GM12878 (cell line): ENCODE measurements at regions not wholly inside any gene's neighbourhood (a gene's known extent, or its start where the extent isn't known, plus 50 kb on each side); places are given as distances from the start of the nearest gene placed in this dataset.

Experiments used
- ATAC-seq: fragments of 200-7000 bp; cut with Tn5 transposase; 3 replicates; pipeline ENCODE4 v1.9.1; 2020; ENCODE audit warnings: mild to moderate bottlenecking, moderate library complexity
- BruUV-seq: library from RNA; stranded (reverse); fragments of 400-500 nt; replicated peaks from 2 replicates; lab custom pipeline; 2021; lab: Mats Ljungman, UMichigan
- CTCF ChIA-PET: fragments of 300-600 bp; sonication (Branson Sonifier 250); formaldehyde crosslinking; extraction: SDS; loops from one replicate; lab custom pipeline; 2021; ENCODE audit warnings: inconsistent platforms; lab: Yijun Ruan, JAX
- POLR2A ChIA-PET: fragments of 350-600 bp; formaldehyde crosslinking; extraction: SDS; loops from one replicate; lab custom pipeline; 2021; ENCODE audit warnings: inconsistent platforms; lab: Charles Lee
- RAD21 ChIA-PET: fragments of 300-600 bp; sonication (Branson Sonifier 250); formaldehyde crosslinking; loops from one replicate; lab custom pipeline; 2023; ENCODE audit warnings: antibody characterized with exemption; ENCODE audit not compliant: unreplicated experiment; lab: Charles Lee
- SMC1A ChIA-PET: fragments of 300-600 bp; sonication (Branson Sonifier 250); formaldehyde crosslinking; loops from one replicate; lab custom pipeline; 2023; ENCODE audit not compliant: unreplicated experiment, uncharacterized antibody; lab: Charles Lee
- DNase-seq: peaks from one replicate; pipeline ENCODE4 v3.0.0-alpha.2; 2011; ENCODE audit warnings: low read depth, low spot score
- FAIRE-seq: peaks from 3 replicates; lab custom pipeline; 2011; peaks lifted over from hg19 to GRCh38; lab: Jason Lieb, UNC
- H2AFZ ChIP-seq: 2 replicates; pipeline ENCODE4 v1.6.0; 2011; ENCODE audit warnings: low read depth, low read length, control low read depth; ENCODE audit not compliant: control insufficient read depth
- H3K27ac ChIP-seq: 2 replicates; pipeline ENCODE4 v1.5.1; 2011; ENCODE audit warnings: control low read depth; ENCODE audit not compliant: control insufficient read depth, insufficient read depth
- H3K27me3 ChIP-seq, 2 experiments: replicated peaks in 1 of 2; 2 replicates each; pipeline versions ENCODE4 v1.6.0 to v1.6.1; 2011; ENCODE audit warnings: low read length in 1 of 2; ENCODE audit not compliant: control insufficient read depth in 2 of 2, insufficient read depth in 2 of 2
- H3K36me3 ChIP-seq, 2 experiments: 2 replicates each; pipeline ENCODE4 v1.5.1; 2011; ENCODE audit warnings: low read length in 1 of 2; ENCODE audit not compliant: control insufficient read depth in 2 of 2, insufficient read depth in 2 of 2
- H3K4me1 ChIP-seq: 2 replicates; pipeline ENCODE4 v1.6.1; 2011; ENCODE audit warnings: mild to moderate bottlenecking, low read length, moderate library complexity, mixed read lengths; ENCODE audit not compliant: control insufficient read depth, insufficient read depth
- H3K4me2 ChIP-seq: 2 replicates; pipeline ENCODE4 v1.6.0; 2011; ENCODE audit warnings: control low read depth; ENCODE audit not compliant: control insufficient read depth, insufficient read depth
- H3K4me3 ChIP-seq: fragments of 200-600 bp; sonication (generic); 2 replicates; pipeline ENCODE4 v1.5.1; 2016
- H3K79me2 ChIP-seq: 2 replicates; pipeline ENCODE4 v1.6.0; 2011; ENCODE audit warnings: low read length; ENCODE audit not compliant: control insufficient read depth, insufficient read depth
- H3K9ac ChIP-seq: 2 replicates; pipeline ENCODE4 v1.8.0; 2011; ENCODE audit warnings: low read length, control low read depth, mixed read lengths; ENCODE audit not compliant: control insufficient read depth, insufficient read depth
- H3K9me3 ChIP-seq: replicated peaks from 3 replicates; pipeline ENCODE4 v1.5.1; 2011; ENCODE audit warnings: mild to moderate bottlenecking, low read length; ENCODE audit not compliant: control insufficient read depth, insufficient read depth
- H4K20me1 ChIP-seq: 2 replicates; pipeline ENCODE4 v1.6.0; 2011; ENCODE audit not compliant: control insufficient read depth, insufficient read depth
- CHD1 ChIP-seq: IDR thresholded peaks from 2 replicates; pipeline ENCODE4 v1.6.1; 2012; ENCODE audit warnings: low read depth, low read length, improper control_type of control experiment
- CUX1 ChIP-seq: IDR thresholded peaks from 2 replicates; pipeline ENCODE4 v1.6.1; 2012; ENCODE audit warnings: improper control_type of control experiment, low read depth, low read length; ENCODE audit not compliant: insufficient replicate concordance
- ESRRA ChIP-seq: IDR thresholded peaks from 2 replicates; pipeline ENCODE4 v1.6.1; 2012; ENCODE audit warnings: mild to moderate bottlenecking, low read length, improper control_type of control experiment
- EZH2 ChIP-seq: IDR thresholded peaks from 2 replicates; pipeline ENCODE4 v1.6.1; 2012; ENCODE audit warnings: low read depth, mild to moderate bottlenecking, control low read depth, inconsistent platforms, low read length, borderline replicate concordance; ENCODE audit not compliant: control insufficient read depth
- IKZF2 ChIP-seq, 2 experiments: fragments of 450-650 bp; IDR thresholded peaks; 2 replicates each; pipeline ENCODE4 v1.6.1; 2017; ENCODE audit warnings: mild to moderate bottlenecking in 2 of 2, moderate library complexity in 2 of 2
- MEF2B ChIP-seq: fragments of 450-650 bp; IDR thresholded peaks from 2 replicates; pipeline ENCODE4 v1.6.1; 2018; ENCODE audit warnings: mild to moderate bottlenecking, moderate library complexity; ENCODE audit not compliant: partially characterized antibody, poor library complexity, severe bottlenecking
- NR2C1 ChIP-seq: fragments of 450-650 bp; IDR thresholded peaks from 2 replicates; pipeline ENCODE4 v1.6.1; 2017; ENCODE audit warnings: antibody characterized with exemption, mild to moderate bottlenecking, moderate library complexity
- PBX3 ChIP-seq: IDR thresholded peaks from 2 replicates; pipeline ENCODE4 v1.6.1; 2011; ENCODE audit warnings: mild to moderate bottlenecking, low read depth, low read length, moderate library complexity; ENCODE audit not compliant: insufficient replicate concordance
- POLR2AphosphoS2 ChIP-seq: IDR thresholded peaks from 2 replicates; pipeline ENCODE4 v1.6.1; 2011; ENCODE audit warnings: low read depth, mild to moderate bottlenecking, low read length, improper control_type of control experiment, moderate library complexity
- RAD21 ChIP-seq: IDR thresholded peaks from 2 replicates; pipeline ENCODE4 v1.6.1; 2011; ENCODE audit warnings: mild to moderate bottlenecking, low read depth, low read length, moderate library complexity; ENCODE audit not compliant: insufficient read depth
- RBBP5 ChIP-seq: fragments of 200-600 bp; sonication (generic); conservative IDR thresholded peaks from 2 replicates; pipeline ENCODE4 v1.6.1; 2016
- SMAD5 ChIP-seq: IDR thresholded peaks from 2 replicates; pipeline ENCODE4 v1.6.1; 2016; ENCODE audit warnings: antibody characterized with exemption, low read depth
- SMC3 ChIP-seq: IDR thresholded peaks from 2 replicates; pipeline ENCODE4 v1.6.1; 2011; ENCODE audit warnings: low read length, improper control_type of control experiment, borderline replicate concordance
- SRF ChIP-seq, 2 experiments: IDR thresholded peaks; 2 replicates each; pipeline ENCODE4 v1.6.1; 2011; ENCODE audit warnings: low read depth in 2 of 2, low read length in 2 of 2, mild to moderate bottlenecking in 1 of 2, moderate library complexity in 1 of 2
- ZNF24 ChIP-seq: fragments of 450-650 bp; IDR thresholded peaks from 2 replicates; pipeline ENCODE4 v1.6.1; 2017; ENCODE audit warnings: antibody characterized with exemption, mild to moderate bottlenecking
- ZNF384 ChIP-seq: IDR thresholded peaks from 2 replicates; pipeline ENCODE4 v1.6.1; 2012; ENCODE audit warnings: low read depth, mild to moderate bottlenecking, low read length, improper control_type of control experiment, borderline replicate concordance
- WGBS: methylation state at CpG from one replicate; pipeline ENCODE4 v1.1.6; 2016; ENCODE audit warnings: low lambda C conversion rate; ENCODE audit not compliant: insufficient replicate concordance, insufficient coverage; ENCODE audit errors: missing lambda C conversion rate; 5-methylcytosine and 5-hydroxymethylcytosine counted together
- in situ Hi-C: fragments of 300-500 bp; cut with MboI; formaldehyde crosslinking; loops from 9 replicates; pipeline ENCODE4 v1.14.3; 2018; ENCODE audit warnings: mixed read lengths
- intact Hi-C: fragments of 100-400 bp; cut with micrococcal nuclease; formaldehyde crosslinking; loops from one replicate; pipeline ENCODE4 v1.14.2; 2022; ENCODE audit not compliant: unreplicated experiment
- TF ChIP-seq, protein P1 (sequence below): fragments of 450-650 bp; IDR thresholded peaks from 2 replicates; pipeline ENCODE4 v1.6.1; 2014; ENCODE audit warnings: mild to moderate bottlenecking

DNA sequence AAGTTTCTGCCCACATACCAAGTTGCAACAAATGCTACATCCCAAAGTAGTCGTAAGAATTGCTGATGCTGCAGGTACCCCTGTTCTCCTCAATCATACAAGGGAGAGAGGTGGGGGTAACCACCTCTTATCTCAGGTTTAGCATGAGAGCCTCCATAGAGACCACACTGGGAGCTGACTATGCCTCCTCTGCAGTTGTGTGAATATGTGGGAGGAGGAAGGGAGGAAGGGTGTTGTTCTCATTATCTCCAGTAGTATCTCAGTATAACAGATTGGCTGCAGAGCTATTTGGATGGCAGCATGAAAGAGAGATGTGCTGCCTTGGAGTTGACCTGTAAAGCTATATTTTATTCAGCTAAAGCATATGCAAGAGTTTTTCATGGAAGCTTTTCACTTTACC is 690.7 kb downstream of the KCNJ3 start:
- TF ChIP-seq MEF2B (no peak), ZNF384 (no peak), ZNF24 (no peak), PBX3 (no peak), NR2C1 (no peak), SMC3 (no peak), ESRRA (no peak), POLR2AphosphoS2 (no peak), RAD21 (no peak), RBBP5 (no peak), EZH2 (no peak), SMAD5 (no peak), CHD1 (no peak), IKZF2 (IDR thresholded peaks at IDR 0.05) (no peak), CUX1 (no peak), SRF (IDR thresholded peaks at IDR 0.05; ENCODE audit: low read depth in 2 of 2, low read length in 2 of 2) (no peak)
- TF ChIP-seq, protein P1, sequence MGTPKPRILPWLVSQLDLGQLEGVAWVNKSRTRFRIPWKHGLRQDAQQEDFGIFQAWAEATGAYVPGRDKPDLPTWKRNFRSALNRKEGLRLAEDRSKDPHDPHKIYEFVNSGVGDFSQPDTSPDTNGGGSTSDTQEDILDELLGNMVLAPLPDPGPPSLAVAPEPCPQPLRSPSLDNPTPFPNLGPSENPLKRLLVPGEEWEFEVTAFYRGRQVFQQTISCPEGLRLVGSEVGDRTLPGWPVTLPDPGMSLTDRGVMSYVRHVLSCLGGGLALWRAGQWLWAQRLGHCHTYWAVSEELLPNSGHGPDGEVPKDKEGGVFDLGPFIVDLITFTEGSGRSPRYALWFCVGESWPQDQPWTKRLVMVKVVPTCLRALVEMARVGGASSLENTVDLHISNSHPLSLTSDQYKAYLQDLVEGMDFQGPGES = no peak
- TF ChIP-seq, all 136 proteins: peak for 0
- no peak for DNase-seq
- Histone ChIP-seq H3K4me3 (no peak overlapping the region), H3K4me1 (no peaks in the 10 kb centered on the region), H2AFZ (no peak overlapping the region), H3K9me3 (no peaks in the 10 kb centered on the region), H3K36me3 (no peaks in the 10 kb centered on the region), H3K27ac (no peak overlapping the region), H3K27me3 (no peaks in the 10 kb centered on the region), H3K9ac (no peak overlapping the region), H3K4me2 (no peak overlapping the region), H4K20me1 (no peaks in the 10 kb centered on the region), H3K79me2 (no peaks in the 10 kb centered on the region)
- intact Hi-C loops = no loop called here
- WGBS = 50% methylated on average over 1 of the region's 1 CpG
- ChIA-PET SMC1A (interaction anchor here (1.2 to 1.5 kb wide), 2 partner anchors 8 to 10 kb away, joined by 3 read pairs; no protein-coding TSS in a partner anchor), POLR2A (no interaction called here), RAD21 (no interaction called here), CTCF (interaction anchor here (2.3 kb wide), 1 partner anchor 10 kb away, joined by 8 read pairs; no protein-coding TSS in a partner anchor)
- no peak for ATAC-seq
- no peak for FAIRE-seq
- no TSS peak for BruUV-seq
- in situ Hi-C loops = loop anchor here (25.0 kb wide), 1 partner anchor 1198 kb away; no protein-coding TSS in a partner anchor
